BLaER1 treated with 17β-estradiol and CSF1 and Interleukin-3, amounts not matched to agents 10 nM and 100 nM (cell line): ENCODE measurements at regions not wholly inside any gene's neighbourhood (a gene's known extent, or its start where the extent isn't known, plus 50 kb on each side); places are given as distances from the start of the nearest gene placed in this dataset.

ENCODE experiments used
- H3K27ac ChIP-seq, 11 experiments: shearing (Covaris generic); formaldehyde crosslinking; 2 replicates each; pipeline ENCODE4 v1.8.1; 2022
- H3K27me3 ChIP-seq, 11 experiments: shearing (Covaris generic); formaldehyde crosslinking; 2 replicates each; pipeline ENCODE4 v1.8.1; 2022
- H3K36me3 ChIP-seq, 11 experiments: shearing (Covaris generic); formaldehyde crosslinking; 2 replicates each; pipeline ENCODE4 v1.8.1; 2022
- H3K4me1 ChIP-seq, 10 experiments: shearing (Covaris generic); formaldehyde crosslinking; 2 replicates each; pipeline ENCODE4 v1.8.1; 2022
- H3K4me2 ChIP-seq, 11 experiments: shearing (Covaris generic); formaldehyde crosslinking; 2 replicates each; pipeline ENCODE4 v1.8.1; 2022
- H3K4me3 ChIP-seq, 10 experiments: shearing (Covaris generic); formaldehyde crosslinking; 2 replicates each; pipeline ENCODE4 v1.8.1; 2022
- H3K9ac ChIP-seq, 11 experiments: shearing (Covaris generic); formaldehyde crosslinking; 2 replicates each; pipeline ENCODE4 v1.8.1; 2022
- H3K9me3 ChIP-seq, 11 experiments: shearing (Covaris generic); formaldehyde crosslinking; replicated peaks in 1 of 11; 2 replicates each; pipeline ENCODE4 v1.8.1; 2022
- H4K20me1 ChIP-seq, 11 experiments: shearing (Covaris generic); formaldehyde crosslinking; 2 replicates each; pipeline ENCODE4 v1.8.1; 2022
- Cebpa-rat ChIP-seq, 11 experiments: shearing (Covaris generic); IDR thresholded peaks; 2 replicates each; pipeline ENCODE4 v1.8.1; 2022

GRCh38 chr4:59200992-59201391 lies 1999.1 kb upstream of the ADGRL3 start:
- Histone ChIP-seq H3K27ac (peak overlapping the region in 4 of 11 experiments; percentile 14 to 51 (median 21); a peak in 4 of 22 replicates), H3K36me3 (no peaks in the 10 kb centered on the region), H3K9me3 (no peaks in the 10 kb centered on the region), H3K4me3 (no peak overlapping the region), H3K27me3 (no peaks in the 10 kb centered on the region), H3K9ac (no peak overlapping the region), H4K20me1 (no peaks in the 10 kb centered on the region), H3K4me1 (peaks cover 0 to 13% (median 11%) of the 10 kb centered on the region in 10 experiments; a peak in 15 of 20 replicates), H3K4me2 (peak overlapping the region in 9 of 11 experiments; percentile 18 to 63 (median 34); a peak in 17 of 22 replicates)
- peak in 3 of 11 experiments; percentile 8 to 24 (median 12); a peak in 1 of 22 replicates for TF ChIP-seq Cebpa-rat (IDR thresholded peaks at IDR 0.05)

GRCh38 chr4:59217910-59218631 lies 1982.1 kb upstream of the ADGRL3 start:
- H3K9ac ChIP-seq = no peak overlapping the region
- TF ChIP-seq Cebpa-rat (IDR thresholded peaks at IDR 0.05) = peak in 2 of 11 experiments; percentile 37 to 62; a peak in 4 of 22 replicates
- H4K20me1 ChIP-seq = no peaks in the 10 kb centered on the region
- H3K4me3 ChIP-seq = no peak overlapping the region
- H3K27ac ChIP-seq = no peak overlapping the region
- H3K4me2 ChIP-seq = no peak overlapping the region
- H3K9me3 ChIP-seq = no peaks in the 10 kb centered on the region
- no peaks in the 10 kb centered on the region for H3K36me3 ChIP-seq
- no peaks in the 10 kb centered on the region for H3K27me3 ChIP-seq
- H3K4me1 ChIP-seq = no peaks in the 10 kb centered on the region

GRCh38 chr4:59222221-59222620 lies 1977.9 kb upstream of the ADGRL3 start:
- TF ChIP-seq Cebpa-rat (IDR thresholded peaks at IDR 0.05) = no peak
- Histone ChIP-seq H3K36me3 (no peaks in the 10 kb centered on the region), H3K4me3 (no peak overlapping the region), H4K20me1 (no peaks in the 10 kb centered on the region), H3K27ac (no peak overlapping the region), H3K4me1 (no peaks in the 10 kb centered on the region), H3K27me3 (no peaks in the 10 kb centered on the region), H3K9ac (no peak overlapping the region), H3K9me3 (no peaks in the 10 kb centered on the region), H3K4me2 (no peak overlapping the region)

GRCh38 chr4:59223292-59223941 lies 1976.7 kb upstream of the ADGRL3 start:
- Histone ChIP-seq H3K27ac (no peak overlapping the region), H3K4me3 (no peak overlapping the region), H3K9ac (no peak overlapping the region), H3K9me3 (no peaks in the 10 kb centered on the region), H3K4me2 (no peak overlapping the region), H3K27me3 (no peaks in the 10 kb centered on the region), H3K36me3 (no peaks in the 10 kb centered on the region), H3K4me1 (no peaks in the 10 kb centered on the region), H4K20me1 (no peaks in the 10 kb centered on the region)
- TF ChIP-seq Cebpa-rat (IDR thresholded peaks at IDR 0.05) = no peak

GRCh38 chr4:59238212-59238611 lies 1961.9 kb upstream of the ADGRL3 start:
- Histone ChIP-seq H3K4me3 (no peak overlapping the region), H3K4me1 (0 out of 20 replicates have a peak, but pooled peaks cover 0 to 5% (median 0%) of the 10 kb centered on the region in 10 experiments), H3K4me2 (no peak overlapping the region), H3K36me3 (no peaks in the 10 kb centered on the region), H4K20me1 (no peaks in the 10 kb centered on the region), H3K9me3 (no peaks in the 10 kb centered on the region), H3K27ac (no peak overlapping the region), H3K9ac (no peak overlapping the region), H3K27me3 (no peaks in the 10 kb centered on the region)
- TF ChIP-seq Cebpa-rat (IDR thresholded peaks at IDR 0.05) = no peak

GRCh38 chr4:59240011-59240410 lies 1960.1 kb upstream of the ADGRL3 start:
- Histone ChIP-seq H3K9ac (no peak overlapping the region), H3K9me3 (no peaks in the 10 kb centered on the region), H3K27ac (no peak overlapping the region), H3K27me3 (no peaks in the 10 kb centered on the region), H3K36me3 (no peaks in the 10 kb centered on the region), H3K4me2 (no peak overlapping the region), H3K4me1 (0 out of 20 replicates have a peak, but pooled peaks cover 0 to 5% (median 0%) of the 10 kb centered on the region in 10 experiments), H4K20me1 (no peaks in the 10 kb centered on the region), H3K4me3 (no peak overlapping the region)
- no peak for TF ChIP-seq Cebpa-rat (IDR thresholded peaks at IDR 0.05)

GRCh38 chr4:59243038-59243437 lies 1957.1 kb upstream of the ADGRL3 start:
- H3K27ac ChIP-seq = no peak overlapping the region
- no peaks in the 10 kb centered on the region for H4K20me1 ChIP-seq
- H3K4me2 ChIP-seq = no peak overlapping the region
- no peaks in the 10 kb centered on the region for H3K9me3 ChIP-seq
- no peak for TF ChIP-seq Cebpa-rat (IDR thresholded peaks at IDR 0.05)
- no peak overlapping the region for H3K4me3 ChIP-seq
- 0 out of 20 replicates have a peak, but pooled peaks cover 0 to 5% (median 0%) of the 10 kb centered on the region in 10 experiments for H3K4me1 ChIP-seq
- H3K9ac ChIP-seq = no peak overlapping the region
- no peaks in the 10 kb centered on the region for H3K36me3 ChIP-seq
- no peaks in the 10 kb centered on the region for H3K27me3 ChIP-seq

GRCh38 chr4:59247032-59247431 lies 1953.1 kb upstream of the ADGRL3 start:
- Histone ChIP-seq H4K20me1 (no peaks in the 10 kb centered on the region), H3K27ac (no peak overlapping the region), H3K9me3 (no peaks in the 10 kb centered on the region), H3K4me1 (no peaks in the 10 kb centered on the region), H3K27me3 (no peaks in the 10 kb centered on the region), H3K4me3 (no peak overlapping the region), H3K36me3 (no peaks in the 10 kb centered on the region), H3K4me2 (no peak overlapping the region), H3K9ac (no peak overlapping the region)
- no peak for TF ChIP-seq Cebpa-rat (IDR thresholded peaks at IDR 0.05)

GRCh38 chr4:59248313-59248712 lies 1951.8 kb upstream of the ADGRL3 start:
- Histone ChIP-seq H3K36me3 (no peaks in the 10 kb centered on the region), H3K27me3 (no peaks in the 10 kb centered on the region), H3K27ac (no peak overlapping the region), H3K9me3 (no peaks in the 10 kb centered on the region), H3K4me3 (no peak overlapping the region), H3K9ac (no peak overlapping the region), H3K4me2 (no peak overlapping the region), H3K4me1 (no peaks in the 10 kb centered on the region), H4K20me1 (no peaks in the 10 kb centered on the region)
- no peak for TF ChIP-seq Cebpa-rat (IDR thresholded peaks at IDR 0.05)

- Histone ChIP-seq H3K4me3 (no peak overlapping the region), H3K27ac (no peak overlapping the region), H4K20me1 (no peaks in the 10 kb centered on the region), H3K4me1 (no peaks in the 10 kb centered on the region), H3K4me2 (no peak overlapping the region), H3K9ac (no peak overlapping the region), H3K36me3 (no peaks in the 10 kb centered on the region), H3K9me3 (no peaks in the 10 kb centered on the region), H3K27me3 (no peaks in the 10 kb centered on the region)
- no peak for TF ChIP-seq Cebpa-rat (IDR thresholded peaks at IDR 0.05)
These were observed 1951.0 kb upstream of the ADGRL3 start for GRCh38 chr4:59249110-59249509.
